ENCODE measurements at regions not wholly inside any gene's neighbourhood (a gene's known extent, or its start where the extent isn't known, plus 50 kb on each side); places are given as distances from the start of the nearest gene placed in this dataset.

DNA sequence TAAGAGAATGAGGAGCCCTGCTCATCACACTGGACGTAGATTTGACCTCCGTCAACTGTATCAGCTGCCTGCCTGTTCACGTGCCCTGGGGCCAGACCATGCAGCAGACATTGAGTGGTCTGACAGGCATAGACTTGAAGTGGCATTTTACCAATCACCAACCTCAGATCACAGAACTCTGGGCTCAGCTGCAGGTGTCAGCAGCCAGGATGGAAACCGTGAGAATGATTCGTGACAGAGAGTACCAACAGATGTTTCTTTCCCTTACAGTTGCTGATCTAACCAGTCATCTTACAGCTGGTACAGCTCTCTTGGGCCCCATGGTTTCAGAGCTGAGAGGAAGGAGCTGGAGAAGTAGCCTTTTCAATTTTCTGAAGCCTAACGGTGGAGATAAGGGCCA, 148.9 kb downstream of the EN1 start:
- DNase-seq = no peak

- DNase-seq = no peak
These were observed 149.7 kb downstream of the EN1 start for GRCh38 chr2:118697781-118698180.

DNA sequence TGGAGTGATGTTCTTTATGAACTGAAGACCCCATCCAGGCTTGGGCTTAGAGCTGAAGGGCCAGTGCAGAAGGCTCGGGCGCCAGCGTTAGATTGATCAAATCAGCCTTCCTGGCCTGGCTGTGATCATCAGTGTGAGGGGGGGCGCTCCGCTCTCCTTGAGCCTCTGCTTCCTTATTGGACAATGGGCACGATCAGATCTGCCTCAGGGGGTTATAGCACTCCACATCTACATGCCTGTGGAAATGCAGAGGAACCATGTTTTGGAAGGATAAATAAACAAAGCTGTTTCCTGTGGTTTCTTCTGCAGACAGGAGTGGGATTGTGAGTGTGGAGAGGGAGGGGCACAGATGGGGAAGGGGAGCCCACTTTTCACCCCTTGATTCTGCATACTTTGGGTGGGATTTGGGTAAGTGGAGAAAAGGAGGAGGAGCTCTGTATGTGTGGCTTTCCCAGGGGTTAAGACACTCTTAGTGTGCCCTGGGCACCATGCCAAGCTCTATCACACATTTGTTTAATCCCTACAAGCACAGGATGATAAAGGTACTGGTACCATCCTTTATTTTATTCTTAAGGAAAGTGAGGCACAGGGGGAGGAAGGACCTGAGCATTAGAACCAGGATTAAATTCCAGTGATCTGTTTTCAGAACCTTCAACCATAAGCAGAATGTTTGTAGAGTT, 150.5 kb downstream of the EN1 start:
- DNase-seq = no peak

DNA sequence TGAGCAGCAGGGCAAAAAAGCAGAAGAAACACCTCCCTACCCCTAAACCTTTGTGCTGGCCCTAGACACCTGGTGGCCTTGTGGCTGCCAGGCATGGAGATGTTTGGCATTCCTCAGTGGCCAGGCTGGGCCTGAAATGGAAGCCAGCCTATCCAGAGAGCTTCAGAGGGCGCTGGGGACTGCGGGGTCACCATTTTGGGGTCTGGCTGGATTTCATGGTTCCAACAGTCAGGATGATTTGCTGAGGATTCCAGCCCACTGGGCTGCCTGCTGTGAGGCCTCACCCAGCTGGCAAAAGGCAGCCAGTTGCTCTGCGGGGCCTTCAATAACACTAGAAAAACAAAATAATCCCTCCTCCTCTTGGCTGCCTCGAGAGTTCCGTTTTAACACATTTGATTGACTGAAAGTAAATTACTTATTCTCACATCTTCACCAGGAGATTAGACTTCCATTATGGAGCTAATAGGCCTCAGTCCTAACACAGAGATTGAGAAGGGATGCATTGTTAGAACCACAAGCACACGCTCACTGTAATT, 154.1 kb downstream of the EN1 start:
- no peak for DNase-seq

DNA sequence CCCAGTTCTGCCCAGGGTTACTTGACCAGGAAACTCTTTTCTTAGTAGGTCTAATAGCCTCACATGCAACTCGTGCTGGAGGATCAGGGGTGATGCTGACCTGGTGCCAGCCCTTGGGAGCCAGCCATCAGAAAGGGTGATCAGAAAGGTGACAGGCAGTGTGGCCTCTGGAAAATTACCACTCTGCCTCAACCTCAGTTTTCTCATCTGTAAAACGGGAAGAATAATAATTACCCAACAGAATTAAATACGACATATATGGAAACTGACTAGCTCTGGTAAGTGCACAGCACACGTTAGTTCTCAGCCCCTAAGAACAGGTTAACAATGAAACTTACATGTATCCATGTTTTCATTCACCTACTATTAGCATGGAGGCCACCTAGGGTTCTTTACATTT, 157.6 kb downstream of the EN1 start:
- no peak for DNase-seq

DNA sequence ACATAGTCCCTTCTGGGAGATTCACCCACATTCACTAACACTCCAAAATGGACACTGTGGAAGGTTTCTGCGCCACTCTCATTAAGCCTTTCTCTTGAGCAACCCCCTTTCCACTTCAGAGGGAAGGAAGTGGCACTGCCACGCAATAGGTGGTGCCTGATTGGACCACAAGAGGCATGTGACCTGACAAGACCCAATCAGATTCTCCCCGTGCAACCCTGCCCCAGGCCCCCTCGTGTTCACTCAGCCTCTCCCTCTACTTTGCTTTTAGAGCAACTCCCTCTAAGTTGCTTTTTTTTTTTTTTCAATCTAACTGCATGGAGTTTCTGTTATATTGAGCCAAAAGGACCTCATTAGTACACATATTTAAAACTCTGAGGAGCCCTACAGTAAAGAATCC, 158.0 kb downstream of the EN1 start:
- no peak for DNase-seq

DNA sequence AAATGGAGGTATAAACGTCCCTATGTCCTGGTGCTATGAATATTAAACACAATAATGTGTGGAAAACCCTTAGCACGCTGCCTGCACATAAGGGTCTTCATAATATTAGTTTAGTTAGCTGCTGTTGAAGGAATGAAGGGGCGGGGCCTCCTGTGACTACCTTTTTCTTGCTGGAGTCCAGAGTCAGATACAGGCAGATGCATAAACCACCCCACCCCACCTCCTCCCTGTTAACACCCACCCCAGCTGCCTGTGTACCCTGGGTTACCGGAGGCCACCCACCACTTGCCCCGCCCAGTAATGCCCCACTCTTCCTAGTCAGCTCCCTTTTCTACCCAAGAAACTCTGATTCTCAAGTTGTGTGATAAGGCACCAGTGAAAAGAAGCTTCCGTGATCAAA, 158.4 kb downstream of the EN1 start:
- no peak for DNase-seq

- no peak for DNase-seq
These were observed 159.8 kb downstream of the EN1 start for GRCh38 chr2:118687698-118688097.

DNA sequence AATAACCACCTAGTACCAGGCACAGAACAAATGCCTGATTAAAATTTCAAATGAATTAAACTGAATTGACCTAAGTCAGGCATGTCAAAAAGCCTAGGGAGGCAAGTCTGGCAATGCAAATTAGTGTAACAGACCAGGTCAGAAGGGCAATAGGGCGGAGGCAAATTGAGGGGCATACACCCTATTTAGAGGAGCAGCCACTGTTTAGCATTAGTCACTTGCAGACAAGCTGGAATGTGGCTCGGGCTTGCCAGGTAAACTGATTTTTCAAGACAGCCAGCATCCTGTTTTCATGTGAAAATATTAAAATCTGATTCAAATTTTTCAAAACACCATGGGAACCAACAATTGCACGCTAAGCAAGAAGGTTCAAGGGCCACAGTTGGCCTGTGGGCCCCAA, 160.3 kb downstream of the EN1 start:
- DNase-seq = no peak

DNA sequence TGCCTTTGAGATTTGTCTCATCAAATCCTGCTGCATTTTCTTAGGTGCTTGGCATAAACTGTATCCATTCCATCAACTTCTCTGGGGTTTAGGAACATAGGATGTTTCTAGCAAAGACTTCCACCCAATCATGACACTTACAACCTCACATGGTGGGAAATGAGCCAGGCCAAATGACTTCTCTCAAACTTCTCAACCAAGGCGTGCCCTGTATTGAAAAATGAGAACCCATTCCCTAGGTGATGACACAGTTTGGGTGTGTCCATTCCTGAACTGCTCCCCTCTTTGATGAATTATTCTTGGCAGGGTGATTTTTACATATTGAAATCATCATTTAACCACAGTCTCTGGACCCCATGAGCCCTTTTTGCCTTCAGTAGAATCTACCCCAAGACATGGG, 161.1 kb downstream of the EN1 start:
- no peak for DNase-seq

DNA sequence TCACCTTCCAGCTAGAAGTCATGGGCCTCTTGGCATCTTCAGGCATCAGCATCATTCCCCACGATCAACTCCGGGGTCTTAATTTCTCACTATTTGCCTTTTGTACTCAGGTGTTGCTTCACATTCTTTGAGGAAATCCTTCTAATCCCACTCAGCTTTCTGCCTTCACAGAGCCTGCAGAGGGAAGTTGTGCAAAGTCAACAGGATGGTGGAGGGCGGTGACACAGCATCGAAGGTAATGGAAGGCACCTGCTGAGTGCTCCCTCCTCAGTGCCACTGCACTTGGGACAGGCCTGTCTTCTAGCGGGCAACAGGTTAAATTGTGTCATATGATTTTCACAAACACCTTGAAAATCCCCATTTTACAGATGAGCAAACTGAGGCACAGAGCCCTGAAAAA, 164.0 kb downstream of the EN1 start:
- no peak for DNase-seq

- DNase-seq = no peak
These were observed 168.5 kb downstream of the EN1 start for GRCh38 chr2:118678985-118679384.

GRCh38 chr2:118677546-118677945, 169.9 kb downstream of the EN1 start:
- no peak for DNase-seq

DNA sequence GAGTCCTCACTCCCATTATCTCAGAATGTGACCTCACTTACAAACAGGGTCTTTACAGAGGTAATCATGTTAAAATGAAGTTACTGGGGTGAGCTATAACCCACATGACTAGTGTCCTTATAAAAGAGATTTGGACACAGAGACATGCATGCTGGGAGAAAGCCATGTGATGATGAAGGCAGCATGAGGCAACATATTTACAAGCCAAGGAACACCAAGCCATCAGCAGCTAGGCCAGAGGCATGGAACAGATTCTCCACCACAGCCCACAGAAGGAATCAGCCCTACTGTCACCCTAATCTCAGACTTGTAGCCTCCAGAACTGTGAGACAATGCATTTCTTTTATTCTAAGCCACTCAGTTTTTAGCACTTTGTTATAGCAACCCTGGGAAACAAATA, 171.9 kb downstream of the EN1 start:
- DNase-seq = no peak

DNA sequence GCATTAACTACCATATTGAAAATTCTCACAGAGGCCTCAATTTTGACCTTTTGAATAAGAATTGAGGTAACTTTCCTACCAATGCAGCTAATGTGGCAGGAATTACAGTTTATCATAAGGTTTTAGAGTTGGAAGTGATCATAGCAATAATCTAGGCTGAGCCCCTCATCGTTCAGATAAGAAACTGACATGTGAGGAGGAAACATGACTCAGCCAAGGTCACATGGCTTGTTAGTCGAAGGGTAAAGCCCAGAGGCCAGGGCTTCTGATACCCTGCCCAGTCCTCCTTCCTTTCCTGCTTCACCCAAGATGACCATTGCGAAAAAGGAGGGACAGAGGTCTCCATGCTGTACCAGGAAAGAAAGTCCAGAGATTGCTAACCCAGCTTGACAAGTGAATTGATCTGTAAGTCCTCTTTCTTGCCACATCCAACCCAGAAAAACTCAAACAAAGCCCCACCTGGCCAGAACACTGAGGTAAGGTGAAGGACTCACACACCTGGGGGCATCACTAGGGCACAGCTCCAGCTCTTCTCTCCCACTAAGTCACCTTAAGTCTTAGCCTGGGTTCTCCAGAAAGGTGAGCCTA, 174.8 kb downstream of the EN1 start:
- DNase-seq = no peak

- no peak for DNase-seq
These were observed 175.6 kb downstream of the EN1 start for GRCh38 chr2:118671701-118672454.

DNA sequence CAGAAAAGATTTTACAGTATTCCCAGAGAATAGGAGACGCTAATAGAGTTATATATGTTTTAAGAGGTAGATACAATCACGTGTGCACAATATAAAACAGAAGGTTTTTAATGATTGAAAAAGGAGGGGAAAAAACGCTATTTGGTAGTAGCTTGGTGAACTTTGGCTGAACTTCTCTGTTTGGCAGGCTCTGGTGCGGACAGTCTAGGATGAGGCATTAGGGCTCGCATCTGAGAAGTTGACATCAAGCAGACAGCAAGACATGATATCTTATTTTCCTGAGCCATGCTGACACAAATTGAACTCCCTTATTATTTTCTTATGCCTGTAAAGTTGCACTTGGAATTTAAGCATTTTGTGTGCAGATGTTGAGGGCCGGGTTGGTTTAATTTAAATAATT, 176.6 kb downstream of the EN1 start:
- no peak for DNase-seq

- no peak for DNase-seq
These were observed 177.2 kb downstream of the EN1 start for GRCh38 chr2:118670276-118670675.

DNA sequence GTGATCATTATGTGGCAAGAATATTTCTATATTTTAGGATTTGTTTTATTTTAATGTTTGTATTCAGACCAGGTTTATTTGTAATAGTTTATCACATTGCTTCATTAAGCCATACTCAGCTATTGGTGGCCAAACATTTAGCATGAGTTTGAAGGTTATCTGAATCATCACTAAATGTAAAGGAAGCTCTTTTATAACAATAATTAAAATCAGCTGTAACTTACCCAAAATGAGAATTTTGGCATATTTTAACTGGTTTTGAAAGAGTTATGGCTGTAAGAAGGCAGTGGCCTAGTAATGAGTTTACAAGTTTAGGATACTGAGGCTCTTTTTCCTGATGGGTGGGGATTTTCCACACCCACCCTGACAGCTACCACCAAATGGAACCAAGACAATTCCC, 177.8 kb downstream of the EN1 start:
- no peak for DNase-seq

DNA sequence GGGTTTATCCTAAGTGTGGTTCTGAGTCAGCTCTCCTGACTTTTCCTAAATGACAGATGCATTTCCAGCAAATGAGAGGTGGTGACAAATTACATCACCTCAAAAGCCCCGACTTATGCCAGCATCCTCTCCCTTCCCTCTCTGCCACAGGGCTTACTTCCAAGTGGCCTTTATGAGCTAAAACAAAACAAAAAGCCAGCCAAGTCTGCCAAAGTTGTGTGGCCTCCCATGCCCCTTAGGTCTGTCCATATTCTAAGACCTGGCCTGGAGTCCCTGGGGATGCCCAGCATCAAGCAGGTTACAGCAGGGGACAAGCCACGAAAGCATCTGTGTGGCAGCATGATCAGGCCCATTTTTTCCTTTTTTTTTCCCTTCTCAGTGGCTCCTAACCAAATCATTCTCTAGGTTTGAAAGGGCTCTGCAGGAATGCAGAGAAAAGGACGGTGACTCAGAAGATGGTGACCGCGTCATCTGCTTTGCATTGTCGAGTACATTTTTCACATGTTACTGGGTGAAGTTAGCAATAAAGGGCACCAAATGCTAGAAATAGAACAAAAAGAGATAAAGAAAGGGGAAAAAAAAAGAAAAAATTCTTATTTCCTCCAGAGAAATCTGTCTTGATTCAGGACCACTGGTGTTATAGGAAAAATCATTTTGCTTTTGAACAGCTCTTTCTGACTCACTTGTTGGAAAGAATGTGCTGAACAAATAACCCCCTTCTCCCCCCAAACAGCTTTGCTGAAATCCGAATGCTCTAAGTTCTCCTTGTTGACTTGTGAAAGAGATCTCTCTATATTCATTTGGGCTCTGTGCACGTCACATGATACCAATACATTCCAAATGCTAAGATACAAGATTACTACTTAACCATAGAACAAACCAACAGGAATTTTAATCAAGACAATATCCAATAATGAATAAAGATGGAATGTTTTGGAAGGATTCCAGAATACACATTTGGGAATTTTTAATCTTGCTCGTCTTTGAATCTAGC, 178.7 kb downstream of the EN1 start:
- no peak for DNase-seq

GRCh38 chr2:118667964-118668363, 179.5 kb downstream of the EN1 start:
- no peak for DNase-seq
